ENCODE measurements at regions not wholly inside any gene's neighbourhood (a gene's known extent, or its start where the extent isn't known, plus 50 kb on each side); places are given as distances from the start of the nearest gene placed in this dataset.
"Not testable (repeated sequence)": the region's sequence is repeated elsewhere in the genome, so short reads cannot be mapped to it uniquely, and the experiment has no call there.

DNA sequence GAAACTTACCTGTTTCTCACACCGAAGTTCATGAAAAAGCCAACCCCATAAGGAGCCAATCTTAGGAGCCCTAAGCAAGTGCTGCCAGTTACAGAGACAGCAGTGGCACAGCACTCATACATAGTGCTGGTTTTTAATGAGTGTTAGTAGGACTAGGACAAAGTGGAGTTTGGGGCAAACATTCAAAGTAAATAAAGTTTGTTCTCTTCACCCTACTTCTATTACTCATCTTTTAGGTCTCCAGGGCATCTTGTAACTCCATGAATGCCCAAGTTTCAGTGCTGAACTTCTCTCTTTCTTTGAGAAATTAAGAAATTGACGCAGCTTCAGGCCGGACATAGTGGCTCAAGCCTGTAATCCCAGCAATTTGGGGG, 584.7 kb downstream of the EBF1 start:
- no peak for DNase-seq

DNA sequence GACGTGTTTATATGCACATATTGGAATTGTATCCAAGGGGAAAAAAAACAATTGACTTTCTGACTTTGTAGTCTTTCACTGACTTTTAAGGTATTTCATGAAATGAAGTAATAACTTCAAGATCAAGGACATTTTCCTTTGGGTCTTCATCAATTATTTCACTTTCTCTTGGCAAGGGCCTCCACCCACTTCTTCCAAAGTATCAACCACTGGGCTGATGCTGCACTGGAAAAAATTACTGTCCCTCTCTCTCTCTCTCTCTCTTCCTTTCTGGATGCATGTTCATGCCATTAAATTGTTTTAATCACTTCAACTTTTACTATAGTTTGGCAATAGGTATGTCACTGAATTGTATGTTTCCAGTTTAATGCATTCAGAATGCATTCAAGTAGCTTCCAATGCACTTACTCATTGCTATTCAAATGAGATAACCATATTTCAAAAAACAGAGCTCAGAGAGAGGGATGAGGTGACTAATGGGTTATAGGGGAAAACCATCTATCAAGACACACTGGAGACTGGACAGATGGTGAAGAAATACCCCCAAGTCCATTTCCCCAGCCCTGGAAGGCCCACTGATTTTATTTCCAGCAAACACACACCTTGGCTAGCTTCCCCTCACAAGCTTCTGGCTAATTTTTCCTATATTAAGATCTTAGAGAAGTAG, 585.3 kb downstream of the EBF1 start:
- DNase-seq: no peak

DNA sequence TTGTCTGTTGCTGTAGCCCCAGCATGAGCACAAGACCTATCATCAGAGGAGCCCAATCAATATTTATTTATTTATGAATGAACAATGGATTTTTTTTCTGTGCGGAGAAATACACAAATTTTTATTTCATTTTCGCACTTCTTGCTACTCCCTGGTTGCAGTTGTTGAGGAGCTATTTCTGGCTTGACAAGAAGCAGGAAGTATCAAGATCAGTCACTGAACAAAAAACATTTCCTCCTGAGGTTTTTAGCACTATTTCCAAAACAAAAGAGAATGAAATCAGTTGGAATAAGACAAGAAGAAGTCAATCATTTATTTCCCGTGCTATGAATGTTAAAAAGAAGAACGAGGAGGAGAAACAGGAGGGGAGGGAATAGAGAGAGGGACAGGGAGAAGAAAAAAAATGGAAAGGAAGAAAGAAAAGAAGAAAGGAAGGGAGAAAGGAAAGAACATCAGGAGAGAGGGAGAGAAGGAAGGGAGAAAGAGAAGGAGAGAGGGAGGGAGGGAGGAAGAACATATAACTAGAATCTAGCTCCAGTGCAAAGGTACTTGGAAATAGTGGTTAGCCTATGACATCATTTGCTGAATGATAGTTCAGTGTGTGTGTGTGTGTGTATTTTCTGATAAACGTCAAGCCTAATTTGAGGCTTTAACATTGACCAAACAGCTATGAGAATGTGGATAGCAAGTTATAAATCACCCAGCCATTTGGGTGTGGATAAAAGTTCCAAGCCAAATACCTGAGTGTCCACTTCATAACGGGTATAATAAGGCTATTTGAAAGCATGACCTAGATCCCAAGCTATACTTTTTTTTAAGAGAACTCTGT, 586.0 kb downstream of the EBF1 start:
- no peak for DNase-seq

DNA sequence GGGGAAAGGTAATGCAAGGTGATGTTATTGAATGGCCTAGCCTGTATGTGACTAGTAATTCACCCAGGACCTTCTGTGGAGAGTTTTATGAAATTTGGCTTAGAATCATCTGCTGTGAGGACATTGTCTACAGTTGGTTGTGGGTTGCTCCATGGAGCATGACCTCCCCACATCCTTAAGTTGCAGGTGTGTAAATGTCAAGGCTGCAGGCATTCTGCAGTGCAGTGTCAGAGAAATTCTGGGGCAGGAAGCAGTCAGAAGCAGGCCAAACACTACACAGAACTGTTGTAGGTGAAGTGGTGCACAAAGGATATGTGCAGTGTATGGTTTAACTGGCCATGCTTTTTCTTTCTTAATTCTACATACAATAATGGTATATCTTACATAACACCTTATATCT, 588.3 kb downstream of the EBF1 start:
- DNase-seq: no peak

DNA sequence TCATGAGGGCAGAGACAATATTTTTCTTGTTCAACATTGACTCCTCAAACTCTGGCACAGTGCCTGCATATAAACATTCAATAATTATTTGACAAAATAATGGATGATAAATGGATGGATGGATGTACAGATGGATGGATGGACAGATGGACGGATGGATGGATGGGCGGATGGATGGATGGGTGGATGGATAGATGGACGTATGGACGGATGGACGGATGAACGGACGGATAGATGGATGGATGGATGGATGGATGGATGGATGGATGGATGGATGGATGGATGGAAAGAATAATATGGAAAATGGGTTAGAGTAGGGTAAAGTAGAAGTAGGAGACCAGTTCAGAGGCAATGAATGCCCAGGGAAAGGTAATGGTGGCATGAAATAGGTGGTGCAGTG, 589.2 kb downstream of the EBF1 start:
- no peak for DNase-seq

DNA sequence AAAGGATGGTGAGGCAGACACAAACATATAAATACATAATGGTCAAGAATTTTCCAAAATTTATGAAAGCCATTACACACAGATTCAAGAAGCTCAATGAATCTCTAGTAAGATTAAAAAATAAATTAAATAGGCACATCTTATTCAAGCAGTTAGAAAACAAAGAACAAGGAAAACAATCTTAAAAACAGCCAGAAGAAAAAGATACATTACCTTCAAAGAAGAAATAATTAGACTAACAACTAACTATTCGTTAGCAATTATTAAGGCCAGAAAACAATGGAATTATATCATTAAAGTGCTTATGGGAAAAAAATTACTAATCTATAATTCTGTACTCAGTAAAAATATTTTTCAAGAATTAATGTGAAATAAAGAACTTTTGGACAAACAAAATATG, 593.1 kb downstream of the EBF1 start:
- no peak for DNase-seq

DNA sequence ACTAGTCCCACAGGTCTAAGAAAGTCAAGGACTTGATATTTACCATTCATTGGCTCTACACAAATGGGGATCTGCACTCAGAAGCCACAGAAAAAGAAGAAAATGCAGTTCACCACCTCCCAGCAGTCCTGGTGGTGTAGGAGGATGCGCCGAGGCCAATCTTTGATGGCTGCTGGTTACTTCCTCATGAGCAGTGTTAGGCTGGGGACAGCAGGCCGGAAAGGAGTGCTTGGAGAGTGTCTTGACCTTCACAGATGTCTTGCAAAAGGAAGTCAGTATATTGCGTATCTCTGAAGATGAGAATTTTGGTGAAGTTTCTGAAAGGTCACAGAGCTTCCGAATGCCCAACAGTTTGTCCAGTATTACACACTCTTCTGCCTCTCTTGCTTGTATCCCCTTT, 597.0 kb downstream of the EBF1 start:
- no peak for DNase-seq

DNA sequence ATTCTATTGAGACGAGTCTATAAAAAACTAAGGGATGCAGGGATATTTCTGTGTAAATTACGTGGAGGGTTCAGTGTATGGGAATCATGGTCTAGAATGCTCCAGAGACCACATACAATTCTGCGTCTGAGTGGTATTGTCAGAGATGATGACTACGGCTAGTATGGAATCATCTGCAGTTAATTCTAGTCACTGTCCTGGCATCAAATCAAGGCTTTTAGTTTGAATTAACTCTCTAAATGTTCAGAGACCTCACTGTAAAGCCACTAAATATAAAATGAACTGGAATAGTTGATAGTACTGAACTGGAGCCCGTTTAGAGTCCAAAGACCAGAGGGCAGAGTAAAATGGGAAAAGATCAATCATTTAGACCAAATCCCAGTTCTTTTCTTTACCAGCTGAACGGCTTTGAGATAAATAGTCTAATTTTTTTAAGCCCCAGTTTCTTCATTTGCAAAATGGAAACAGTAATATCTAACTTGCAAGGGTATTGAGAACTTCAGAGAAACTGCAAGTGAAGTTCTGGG, 599.8 kb downstream of the EBF1 start:
- no peak for DNase-seq

DNA sequence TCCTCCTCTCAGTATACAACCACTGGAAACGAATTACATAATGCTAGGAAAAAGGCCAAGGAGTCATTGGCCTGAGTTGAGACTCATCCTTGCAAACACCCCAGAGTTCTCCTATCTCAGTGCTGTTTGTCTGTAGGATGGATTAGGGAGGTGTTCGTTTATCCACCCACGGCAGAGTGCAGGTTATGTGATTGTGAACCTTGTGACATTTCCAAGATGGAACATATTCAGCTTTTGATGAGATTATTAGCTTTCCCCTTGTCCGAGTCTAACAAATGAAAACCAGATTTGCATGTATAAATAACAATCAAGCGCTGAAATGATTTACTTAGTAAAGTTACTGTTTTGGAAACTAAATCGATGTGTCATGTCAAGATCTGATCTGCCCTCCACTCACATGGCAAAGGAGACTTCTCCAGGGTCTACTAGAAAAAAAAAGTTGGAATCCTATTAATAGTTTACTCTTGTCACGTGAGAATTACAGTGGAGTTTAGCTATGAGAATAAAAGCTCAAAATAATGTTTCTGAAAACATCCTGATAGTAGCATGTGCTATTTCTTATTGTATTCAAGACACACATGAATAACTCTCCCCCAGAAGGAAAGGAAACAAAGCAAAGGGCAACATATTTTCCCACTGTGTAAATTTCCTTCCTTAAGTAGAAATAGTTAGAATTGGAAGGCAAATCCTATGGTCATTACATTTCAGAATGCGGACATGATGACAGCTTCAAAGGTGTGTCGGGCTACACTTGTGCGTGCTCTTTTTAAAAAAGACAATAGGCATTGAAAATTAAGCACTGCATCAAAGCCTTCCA, 600.4 kb downstream of the EBF1 start:
- DNase-seq: no peak

DNA sequence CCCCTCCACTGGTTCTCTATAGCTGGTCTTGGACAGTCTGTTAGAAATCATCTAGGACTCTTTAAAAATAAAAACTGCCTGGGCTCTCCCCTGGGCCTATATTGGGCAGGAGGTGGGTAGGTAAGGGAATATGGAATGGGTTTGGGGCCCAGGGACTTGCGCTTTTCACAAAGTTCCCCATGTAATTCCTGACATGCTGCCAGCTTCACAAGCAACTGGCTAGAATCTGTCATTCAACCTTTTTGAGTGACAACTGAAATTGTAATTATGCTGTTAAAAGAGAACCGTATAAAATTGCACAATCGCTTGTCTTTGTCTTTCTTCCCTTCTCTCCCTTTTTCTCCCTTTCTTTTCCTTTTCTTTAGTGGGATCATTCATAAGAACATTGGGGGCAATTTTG, 603.1 kb downstream of the EBF1 start:
- DNase-seq: no peak

DNA sequence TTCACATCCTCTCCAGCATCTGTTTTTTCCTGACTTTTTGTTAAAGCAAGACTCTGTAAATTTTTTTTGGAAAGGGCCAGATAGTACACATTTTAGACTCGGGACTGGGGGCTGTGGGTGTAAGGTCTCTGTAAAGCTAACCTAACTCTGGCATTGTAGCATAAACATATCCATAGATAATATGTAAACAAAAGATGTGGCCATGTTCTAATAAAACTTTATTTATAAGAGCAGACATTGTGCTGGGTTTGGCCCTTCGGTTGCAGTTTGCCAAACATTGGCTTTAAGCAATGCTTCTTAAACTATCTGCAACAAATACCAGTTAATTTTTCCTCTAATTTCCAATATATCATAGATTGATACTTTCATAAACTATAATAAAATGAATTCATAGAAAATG, 605.2 kb downstream of the EBF1 start:
- DNase-seq: no peak

DNA sequence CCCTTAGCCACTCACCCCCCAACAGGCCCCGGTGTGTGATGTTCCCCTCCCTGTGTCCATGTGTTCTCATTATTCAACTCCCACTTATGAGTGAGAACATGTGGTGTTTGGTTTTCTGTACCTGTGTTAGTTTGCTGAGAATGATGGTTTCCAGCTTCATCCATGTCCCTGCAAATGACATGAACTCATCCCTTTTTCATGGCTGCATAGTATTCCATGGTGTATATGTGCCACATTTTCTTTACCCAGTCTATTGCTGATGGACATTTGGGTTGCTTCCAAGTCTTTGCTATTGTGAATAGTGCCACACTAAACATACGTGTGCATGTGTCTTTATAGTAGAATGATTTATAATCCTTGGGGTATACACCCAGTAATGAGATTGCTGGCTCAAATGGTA, 605.7 kb downstream of the EBF1 start:
- not testable (repeated sequence) for DNase-seq

DNA sequence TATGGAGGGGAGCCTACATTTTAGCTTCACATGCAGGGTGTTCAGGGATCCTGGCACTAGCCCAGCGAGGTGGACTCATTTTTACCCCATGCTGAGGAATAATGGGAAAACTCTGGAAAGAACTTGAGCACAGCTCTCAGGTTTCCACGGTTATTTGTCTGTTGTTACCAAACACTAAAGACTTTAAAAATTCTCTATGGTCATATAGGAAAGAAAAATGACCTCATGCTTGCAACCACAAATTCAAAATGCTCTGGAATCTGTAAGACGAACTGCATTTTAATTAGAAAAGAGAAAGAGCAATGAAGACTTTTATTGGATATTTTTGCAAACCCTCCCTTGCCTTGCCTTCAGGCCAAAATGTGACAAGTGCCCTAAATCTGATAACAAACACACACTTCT, 606.9 kb downstream of the EBF1 start:
- no peak for DNase-seq

DNA sequence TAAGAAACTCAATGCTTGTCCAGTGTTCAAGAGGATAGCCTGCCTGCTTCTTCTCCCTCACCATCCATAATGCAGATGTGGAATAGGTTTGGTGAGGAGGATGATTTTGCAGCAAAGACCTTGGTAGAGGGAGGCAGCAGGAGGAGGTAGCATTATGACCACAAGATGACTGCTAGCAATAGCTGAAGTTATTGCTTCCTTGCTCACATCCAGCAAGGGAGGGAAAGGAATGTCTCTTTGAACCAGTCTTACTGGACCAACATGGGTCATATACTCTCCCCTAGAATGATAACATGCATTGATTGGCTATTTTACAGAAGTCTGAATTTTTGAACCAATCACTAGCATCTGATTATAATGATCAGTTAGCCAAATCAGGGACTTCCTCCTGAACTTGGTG, 607.6 kb downstream of the EBF1 start:
- DNase-seq: no peak

DNA sequence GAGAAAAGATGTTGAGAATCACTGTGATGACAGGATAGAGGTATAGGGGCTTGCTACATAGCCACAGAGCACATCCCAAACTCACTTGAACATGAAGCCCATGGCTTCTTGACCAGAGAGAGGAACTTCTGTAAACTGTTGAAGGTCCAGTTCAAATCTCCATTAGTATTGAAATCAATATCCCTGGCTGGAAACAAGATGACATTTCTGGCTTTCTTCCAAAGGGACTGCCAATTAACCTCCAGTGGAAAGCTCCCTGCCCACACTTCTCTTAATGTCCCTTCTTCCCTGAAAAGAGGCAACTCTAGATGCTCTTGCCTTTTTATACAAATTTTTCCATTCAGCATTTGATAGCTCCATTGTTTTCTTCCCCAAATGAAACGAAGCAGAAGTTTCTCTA, 612.1 kb downstream of the EBF1 start:
- no peak for DNase-seq

DNA sequence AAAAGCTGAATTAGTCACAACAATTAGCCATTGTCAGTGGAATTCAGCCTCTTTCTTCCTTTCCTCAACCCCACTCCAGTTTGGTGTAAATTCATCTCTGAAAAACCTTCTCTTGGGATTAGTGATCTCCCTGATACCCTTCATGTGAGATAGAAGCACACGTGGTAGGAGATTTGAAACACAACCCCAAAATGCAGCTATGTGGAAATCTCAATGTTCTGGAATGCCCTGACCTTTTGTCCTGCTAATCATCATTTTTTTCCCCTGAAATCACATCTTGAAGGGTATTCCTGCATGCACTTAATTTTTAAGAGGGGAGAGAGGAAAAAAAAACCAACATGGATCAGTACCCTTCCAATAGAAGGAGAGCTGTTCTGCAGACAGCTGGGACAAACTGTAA, 612.6 kb downstream of the EBF1 start:
- no peak for DNase-seq

DNA sequence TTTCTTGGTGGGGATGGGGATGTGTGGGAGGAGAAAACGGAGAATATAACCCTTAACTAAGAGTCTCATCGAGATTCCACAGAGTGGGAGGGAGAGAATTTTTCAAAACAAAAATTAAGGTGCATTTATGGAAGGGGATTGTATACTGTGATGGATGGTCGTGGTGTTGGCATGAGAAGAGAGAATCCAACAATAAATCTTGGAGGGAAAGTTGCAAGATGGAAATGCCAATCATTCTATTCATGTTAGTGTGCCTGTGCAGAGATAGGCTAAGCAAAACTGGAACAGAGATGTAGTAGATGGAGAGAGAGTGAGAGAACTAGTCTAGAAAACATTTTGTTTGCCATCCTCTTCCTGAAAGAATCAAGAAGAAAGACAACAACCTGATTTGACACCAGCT, 613.1 kb downstream of the EBF1 start:
- no peak for DNase-seq

DNA sequence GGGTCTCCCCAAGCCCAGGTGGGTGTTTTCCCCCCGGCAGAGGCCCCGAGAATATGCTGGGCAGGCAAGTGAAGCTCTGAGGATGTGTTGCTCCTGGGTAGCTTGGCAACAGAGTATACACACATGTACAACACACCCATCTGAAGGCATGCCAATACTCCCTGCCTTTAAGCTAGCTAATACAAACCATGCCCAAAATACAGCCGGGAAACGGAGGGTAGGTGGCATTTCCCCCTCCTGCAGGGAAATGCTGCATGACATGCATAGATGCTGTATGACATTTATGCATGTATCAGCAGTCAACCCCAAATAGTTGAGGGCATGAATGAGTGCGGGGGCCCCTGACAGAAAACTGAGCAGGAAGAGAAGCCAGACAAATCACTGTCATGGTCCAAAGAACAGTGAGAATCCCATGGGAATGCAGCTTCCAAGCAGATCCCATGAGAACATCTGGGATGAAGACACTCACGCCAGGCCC, 614.1 kb downstream of the EBF1 start:
- no peak for DNase-seq

DNA sequence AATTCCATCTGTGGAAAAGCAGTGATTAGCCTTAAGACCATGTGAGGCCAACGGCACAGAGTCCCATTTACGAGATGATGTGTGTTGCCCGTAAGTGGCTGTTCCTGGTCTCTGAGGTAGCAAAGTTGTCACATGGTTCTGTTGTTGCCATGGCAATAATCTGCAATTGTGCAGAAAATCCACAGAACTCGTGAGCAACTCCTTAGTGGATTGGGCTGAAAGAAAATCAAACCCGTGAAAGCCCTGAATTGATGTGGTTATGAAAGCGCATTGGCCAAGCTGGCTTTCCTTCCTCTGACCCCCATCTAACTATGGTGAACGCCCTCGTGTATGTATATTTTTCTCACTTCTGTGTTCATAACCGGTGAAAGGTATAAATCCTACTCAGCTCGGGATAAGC, 614.7 kb downstream of the EBF1 start:
- DNase-seq: no peak

DNA sequence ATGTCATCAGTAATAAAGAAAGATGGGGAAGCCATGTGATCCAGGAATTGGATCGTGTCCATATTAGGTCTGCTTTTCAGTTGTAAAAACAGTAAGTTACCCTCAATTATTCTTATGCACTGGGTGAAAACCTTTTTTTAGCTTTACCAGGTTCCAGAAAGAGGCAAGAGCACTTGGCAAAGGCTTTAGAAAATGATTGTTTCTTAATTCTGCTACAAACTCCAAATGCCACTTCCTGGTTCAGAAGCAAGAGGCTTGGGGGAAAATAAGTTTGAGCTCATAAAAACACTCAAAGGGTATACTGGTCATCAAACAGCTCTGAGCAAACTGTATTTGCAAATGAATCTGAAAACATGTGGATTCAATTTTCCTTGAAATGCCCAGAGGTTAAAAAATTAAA, 615.6 kb downstream of the EBF1 start:
- no peak for DNase-seq

DNA sequence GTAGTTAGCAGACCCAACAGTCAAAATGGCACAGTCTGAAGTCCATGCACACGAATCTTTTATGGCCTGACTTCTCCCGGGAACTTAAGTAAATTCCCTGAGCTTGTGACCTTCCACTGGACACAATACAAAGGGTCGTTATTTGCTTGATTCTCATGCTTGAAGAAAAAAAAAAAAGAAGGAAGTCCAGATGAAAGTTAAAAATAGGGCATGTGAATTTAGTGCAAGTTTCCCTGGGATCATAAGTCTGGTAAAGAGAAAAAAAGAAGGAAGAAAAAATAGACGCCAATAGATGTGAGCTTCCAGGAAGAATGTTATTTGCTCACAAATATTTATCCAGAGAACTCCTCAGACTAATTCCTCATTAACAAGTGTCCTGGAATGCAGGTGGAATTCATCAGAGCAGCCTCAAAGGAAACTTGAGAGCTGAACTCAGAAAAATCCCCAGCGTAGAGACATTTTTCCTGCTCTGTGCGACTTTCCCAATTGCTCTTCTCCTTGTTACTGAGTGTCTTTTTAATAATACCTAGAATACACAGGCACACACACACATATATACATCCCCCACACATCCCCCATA, 616.3 kb downstream of the EBF1 start:
- DNase-seq: no peak

DNA sequence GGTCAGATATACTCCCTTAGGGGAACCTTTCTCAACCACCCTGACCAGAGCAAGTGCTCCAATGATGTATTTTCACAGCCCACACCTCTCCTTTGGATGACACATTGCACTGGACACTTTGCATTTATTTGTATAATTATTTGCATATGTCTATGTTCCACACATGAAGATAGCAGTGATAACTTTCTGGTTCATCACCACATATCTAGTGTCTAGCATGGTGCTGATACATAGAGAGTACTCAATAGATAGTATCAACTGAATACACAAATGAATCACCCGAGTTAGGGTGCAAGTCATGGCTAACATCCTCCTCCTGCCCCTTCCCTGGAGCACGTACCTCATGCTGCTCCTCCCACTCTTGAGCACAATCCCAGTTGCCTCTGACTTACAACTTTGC, 617.6 kb downstream of the EBF1 start:
- no peak for DNase-seq

DNA sequence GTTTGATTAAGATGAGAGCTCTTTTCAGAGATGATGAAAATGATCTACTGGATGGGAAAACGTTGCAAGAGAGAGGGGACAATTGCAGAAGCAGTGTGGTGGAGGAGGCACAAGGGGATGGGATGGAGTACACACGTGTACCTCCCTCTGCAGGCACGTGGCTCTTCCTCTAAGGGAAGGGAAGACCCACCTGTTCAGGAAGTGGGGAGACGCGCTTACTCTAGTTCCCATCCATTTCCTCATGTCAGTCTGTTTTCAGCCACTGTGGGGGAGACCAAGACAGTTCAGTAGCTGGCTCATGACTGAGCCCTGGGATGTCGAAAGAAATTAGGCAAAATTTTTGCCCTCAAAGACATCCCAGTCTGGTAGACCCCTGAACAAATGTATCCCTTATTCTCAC, 619.2 kb upstream of the CLINT1 start:
- no peak for DNase-seq

All from 8988T (cell line).